ENCODE measurements at regions not wholly inside any gene's neighbourhood (a gene's known extent, or its start where the extent isn't known, plus 50 kb on each side); places are given as distances from the start of the nearest gene placed in this dataset.

GRCh38 chr2:156930423-156930822 lies 327.1 kb upstream of the GALNT5 start:
- TF ChIP-seq CTCF (IDR thresholded peaks at IDR 0.05) (no peak), EZH2 (IDR thresholded peaks at IDR 0.05; ENCODE audit: borderline replicate concordance, insufficient read depth, low read depth, low read length, poor library complexity, severe bottlenecking) (no peak)

All from B cell (primary cell).